ENCODE measurements at regions not wholly inside any gene's neighbourhood (a gene's known extent, or its start where the extent isn't known, plus 50 kb on each side); places are given as distances from the start of the nearest gene placed in this dataset.

DNA sequence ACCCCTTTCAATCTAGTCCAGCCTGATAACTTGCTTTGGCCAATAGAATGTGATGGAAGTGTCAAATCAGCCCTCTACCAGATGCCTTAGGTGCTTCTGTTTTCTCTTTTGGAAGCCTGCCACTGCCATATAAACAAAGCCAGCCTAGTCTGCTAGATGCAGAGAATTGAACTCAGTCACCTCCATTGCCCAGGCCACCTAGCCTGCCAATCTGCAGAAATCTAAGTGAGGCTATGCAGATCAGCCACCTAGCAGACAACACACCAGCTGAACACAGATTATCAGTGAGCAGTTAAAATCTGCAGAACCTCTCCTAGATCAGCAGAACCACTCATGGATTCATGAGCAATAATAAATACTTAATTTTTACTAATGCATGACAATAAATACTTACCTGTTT is 1108.2 kb downstream of the PCDH18 start:
- no peaks in the 10 kb centered on the region for H3K4me1 Mint-ChIP-seq
- TF ChIP-seq CTCF (IDR thresholded peaks at IDR 0.05; ENCODE audit: unreplicated experiment in 3 of 3), result no peak
- no peaks in the 10 kb centered on the region for H3K9me3 Mint-ChIP-seq
- H3K27me3 Mint-ChIP-seq (ENCODE audit: low read depth), result no peaks in the 10 kb centered on the region
- H3K27ac Mint-ChIP-seq, result no peak overlapping the region
- H3K36me3 Mint-ChIP-seq (ENCODE audit: low read depth), result no peaks in the 10 kb centered on the region
- H3K4me3 Mint-ChIP-seq, result no peak overlapping the region

GRCh38 chr4:136414981-136415380 is 1117.3 kb downstream of the PCDH18 start:
- Mint-ChIP-seq H3K27ac (no peak overlapping the region), H3K4me1 (no peaks in the 10 kb centered on the region), H3K4me3 (no peak overlapping the region), H3K9me3 (no peaks in the 10 kb centered on the region), H3K27me3 (ENCODE audit: low read depth) (no peaks in the 10 kb centered on the region), H3K36me3 (ENCODE audit: low read depth) (no peaks in the 10 kb centered on the region)
- no peak for TF ChIP-seq CTCF (IDR thresholded peaks at IDR 0.05; ENCODE audit: unreplicated experiment in 3 of 3)

DNA sequence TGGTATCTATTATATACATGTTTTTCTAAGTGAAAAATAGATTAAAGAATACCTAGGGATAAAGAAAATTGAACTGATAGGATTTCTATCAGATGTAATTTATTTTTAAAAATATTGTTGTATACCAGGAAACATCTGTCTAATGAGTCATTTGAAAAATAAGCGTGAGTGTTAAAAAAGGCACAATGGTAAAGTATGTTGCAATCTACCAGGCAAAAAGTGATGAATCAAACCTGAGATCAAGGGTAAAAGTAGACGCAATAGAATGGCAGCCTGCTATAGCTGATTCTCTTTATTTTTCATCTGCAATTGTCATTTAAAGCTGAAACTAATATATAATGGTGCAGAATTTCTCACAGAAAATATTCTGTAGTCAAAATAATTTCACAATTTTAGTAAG is 1119.6 kb downstream of the PCDH18 start:
- Mint-ChIP-seq H3K36me3 (ENCODE audit: low read depth) (no peaks in the 10 kb centered on the region), H3K27ac (no peak overlapping the region), H3K9me3 (no peaks in the 10 kb centered on the region), H3K27me3 (ENCODE audit: low read depth) (no peaks in the 10 kb centered on the region), H3K4me3 (no peak overlapping the region), H3K4me1 (no peaks in the 10 kb centered on the region)
- TF ChIP-seq CTCF (IDR thresholded peaks at IDR 0.05; ENCODE audit: unreplicated experiment in 3 of 3), result no peak

DNA sequence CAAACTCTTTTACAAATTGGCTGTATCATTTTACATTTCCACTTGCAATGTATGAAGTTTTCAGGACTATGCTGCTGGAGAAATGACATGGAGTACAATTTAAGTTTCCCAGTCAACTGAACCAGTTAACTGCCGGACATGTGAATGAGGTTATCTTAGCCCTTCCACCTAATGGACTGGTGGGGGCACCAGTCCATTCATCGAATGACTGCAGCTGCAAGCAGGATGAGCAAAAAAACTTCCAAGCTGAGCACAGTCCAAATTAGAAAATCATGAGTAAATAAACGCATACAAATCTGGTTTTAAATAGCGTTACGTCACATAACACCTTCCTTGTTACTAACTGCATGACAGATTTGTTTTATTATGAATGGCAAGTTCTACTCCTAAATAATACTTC is 1131.5 kb downstream of the PCDH18 start:
- Mint-ChIP-seq H3K36me3 (ENCODE audit: low read depth) (no peaks in the 10 kb centered on the region), H3K27ac (no peak overlapping the region), H3K27me3 (ENCODE audit: low read depth) (no peaks in the 10 kb centered on the region), H3K4me1 (no peaks in the 10 kb centered on the region), H3K4me3 (no peak overlapping the region), H3K9me3 (no peaks in the 10 kb centered on the region)
- no peak for TF ChIP-seq CTCF (IDR thresholded peaks at IDR 0.05; ENCODE audit: unreplicated experiment in 3 of 3)

DNA sequence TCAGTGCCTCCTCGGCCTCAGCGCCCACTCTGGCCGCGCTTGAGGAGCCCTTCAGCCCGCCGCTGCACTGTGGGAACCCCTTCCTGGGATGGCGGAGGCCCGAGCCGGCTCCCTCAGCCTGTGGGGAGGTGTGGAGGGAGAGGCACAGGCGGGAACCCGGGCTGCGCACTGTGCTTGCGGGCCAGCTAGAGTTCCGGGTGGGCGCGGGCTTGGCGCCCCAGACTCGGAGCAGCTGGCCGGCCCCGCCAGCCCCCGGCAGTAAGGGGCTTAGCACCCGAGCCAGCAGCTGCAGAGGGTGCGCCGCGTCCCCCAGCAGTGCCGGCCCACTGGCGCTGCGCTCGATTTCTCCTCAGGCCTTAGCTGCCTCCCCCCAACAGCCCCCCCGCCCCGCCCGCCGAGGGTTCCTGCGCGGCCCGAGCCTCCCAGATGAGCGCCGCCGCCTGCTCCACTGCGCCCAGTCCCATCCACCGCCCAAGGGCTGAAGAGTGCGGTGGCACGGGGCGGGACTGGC is 1137.0 kb downstream of the PCDH18 start:
- no peak for TF ChIP-seq CTCF (IDR thresholded peaks at IDR 0.05; ENCODE audit: unreplicated experiment in 3 of 3)
- Mint-ChIP-seq H3K27ac (no peak overlapping the region), H3K4me3 (no peak overlapping the region), H3K4me1 (no peaks in the 10 kb centered on the region), H3K36me3 (ENCODE audit: low read depth) (no peaks in the 10 kb centered on the region), H3K27me3 (ENCODE audit: low read depth) (no peaks in the 10 kb centered on the region), H3K9me3 (no peaks in the 10 kb centered on the region)

- Mint-ChIP-seq H3K36me3 (ENCODE audit: low read depth) (no peaks in the 10 kb centered on the region), H3K4me1 (no peaks in the 10 kb centered on the region), H3K27me3 (ENCODE audit: low read depth) (no peaks in the 10 kb centered on the region), H3K27ac (no peak overlapping the region), H3K4me3 (no peak overlapping the region), H3K9me3 (no peaks in the 10 kb centered on the region)
- no peak for TF ChIP-seq CTCF (IDR thresholded peaks at IDR 0.05; ENCODE audit: unreplicated experiment in 3 of 3)
Measured at GRCh38 chr4:136392576-136392975, 1139.7 kb downstream of the PCDH18 start.

Measured in nephron (organoid).